ENCODE measurements at regions not wholly inside any gene's neighbourhood (a gene's known extent, or its start where the extent isn't known, plus 50 kb on each side); places are given as distances from the start of the nearest gene placed in this dataset.

- TF ChIP-seq, protein P1, sequence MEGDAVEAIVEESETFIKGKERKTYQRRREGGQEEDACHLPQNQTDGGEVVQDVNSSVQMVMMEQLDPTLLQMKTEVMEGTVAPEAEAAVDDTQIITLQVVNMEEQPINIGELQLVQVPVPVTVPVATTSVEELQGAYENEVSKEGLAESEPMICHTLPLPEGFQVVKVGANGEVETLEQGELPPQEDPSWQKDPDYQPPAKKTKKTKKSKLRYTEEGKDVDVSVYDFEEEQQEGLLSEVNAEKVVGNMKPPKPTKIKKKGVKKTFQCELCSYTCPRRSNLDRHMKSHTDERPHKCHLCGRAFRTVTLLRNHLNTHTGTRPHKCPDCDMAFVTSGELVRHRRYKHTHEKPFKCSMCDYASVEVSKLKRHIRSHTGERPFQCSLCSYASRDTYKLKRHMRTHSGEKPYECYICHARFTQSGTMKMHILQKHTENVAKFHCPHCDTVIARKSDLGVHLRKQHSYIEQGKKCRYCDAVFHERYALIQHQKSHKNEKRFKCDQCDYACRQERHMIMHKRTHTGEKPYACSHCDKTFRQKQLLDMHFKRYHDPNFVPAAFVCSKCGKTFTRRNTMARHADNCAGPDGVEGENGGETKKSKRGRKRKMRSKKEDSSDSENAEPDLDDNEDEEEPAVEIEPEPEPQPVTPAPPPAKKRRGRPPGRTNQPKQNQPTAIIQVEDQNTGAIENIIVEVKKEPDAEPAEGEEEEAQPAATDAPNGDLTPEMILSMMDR (IDR thresholded peaks at IDR 0.05; ENCODE audit: extremely low read depth, insufficient read depth, missing control alignments) = no peak
- in situ Hi-C loops (cut with MboI; ENCODE audit: low pct_unique_long_range_greater_than_20kb, low sequenced_read_pairs, unreplicated experiment) = no loop called here
- DNase-seq (ENCODE audit: low spot score) = no peak
Measured at GRCh38 chr3:3499987-3500386, 299.2 kb upstream of the LRRN1 start.

DNA sequence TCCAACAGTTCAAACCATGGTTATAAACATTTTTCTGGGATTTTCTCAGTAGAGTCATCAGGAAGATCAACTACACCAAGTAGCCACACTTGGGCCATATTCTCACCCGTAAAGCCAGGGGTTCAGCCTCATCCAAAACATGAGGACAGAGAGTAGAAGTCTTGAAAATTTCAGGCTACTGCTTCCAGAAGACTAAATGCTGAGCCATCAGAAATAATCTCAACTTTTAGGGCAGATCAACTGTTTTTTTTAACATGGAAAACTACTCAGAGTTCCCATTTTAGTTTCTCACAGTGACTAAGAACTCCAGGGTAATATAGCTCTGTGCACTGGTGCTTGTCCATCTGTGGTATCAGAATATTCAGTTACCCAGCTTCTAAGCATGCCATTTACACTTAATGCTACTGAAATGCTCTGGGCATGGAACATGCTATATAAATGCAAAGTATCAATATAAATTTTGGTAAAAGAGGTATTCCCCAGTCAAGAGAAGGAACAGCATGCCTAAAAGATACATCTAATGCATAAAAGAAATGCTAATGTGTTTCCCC, 300.1 kb upstream of the LRRN1 start:
- no peak for DNase-seq (ENCODE audit: low spot score)
- TF ChIP-seq, protein P1 (IDR thresholded peaks at IDR 0.05; ENCODE audit: extremely low read depth, insufficient read depth, missing control alignments) = no peak
- in situ Hi-C loops (cut with MboI; ENCODE audit: low pct_unique_long_range_greater_than_20kb, low sequenced_read_pairs, unreplicated experiment) = no loop called here

DNA sequence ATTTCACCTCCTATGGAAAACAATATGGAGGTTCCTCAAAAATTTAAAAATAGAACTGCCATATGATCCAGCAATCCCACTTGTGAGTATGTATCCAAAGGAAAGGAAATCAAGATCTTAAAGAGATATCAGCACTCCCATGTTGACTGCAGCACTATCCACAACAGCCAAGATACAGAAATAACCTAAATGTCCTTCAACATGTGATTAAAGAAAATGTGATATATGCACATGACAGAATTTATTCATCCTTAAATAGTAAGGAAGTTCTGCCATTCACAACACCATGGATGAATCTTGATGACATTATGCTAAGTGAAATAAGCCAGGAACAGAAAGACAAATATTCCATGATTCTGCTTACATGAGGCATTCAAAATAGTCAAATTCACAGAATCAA, 303.6 kb upstream of the LRRN1 start:
- DNase-seq (ENCODE audit: low spot score) = no peak
- in situ Hi-C loops (cut with MboI; ENCODE audit: low pct_unique_long_range_greater_than_20kb, low sequenced_read_pairs, unreplicated experiment) = no loop called here
- TF ChIP-seq, protein P1 (IDR thresholded peaks at IDR 0.05; ENCODE audit: extremely low read depth, insufficient read depth, missing control alignments) = no peak

GRCh38 chr3:3476669-3477068, 297.2 kb upstream of the CRBN start:
- no peak for DNase-seq (ENCODE audit: low spot score)
- in situ Hi-C loops (cut with MboI; ENCODE audit: low pct_unique_long_range_greater_than_20kb, low sequenced_read_pairs, unreplicated experiment) = no loop called here
- TF ChIP-seq, protein P1 (IDR thresholded peaks at IDR 0.05; ENCODE audit: extremely low read depth, insufficient read depth, missing control alignments) = no peak

- no peak for DNase-seq (ENCODE audit: low spot score)
- TF ChIP-seq, protein P1 (IDR thresholded peaks at IDR 0.05; ENCODE audit: extremely low read depth, insufficient read depth, missing control alignments) = no peak
- in situ Hi-C loops (cut with MboI; ENCODE audit: low pct_unique_long_range_greater_than_20kb, low sequenced_read_pairs, unreplicated experiment) = no loop called here
Measured at GRCh38 chr3:3468596-3468995, 289.1 kb upstream of the CRBN start.

DNA sequence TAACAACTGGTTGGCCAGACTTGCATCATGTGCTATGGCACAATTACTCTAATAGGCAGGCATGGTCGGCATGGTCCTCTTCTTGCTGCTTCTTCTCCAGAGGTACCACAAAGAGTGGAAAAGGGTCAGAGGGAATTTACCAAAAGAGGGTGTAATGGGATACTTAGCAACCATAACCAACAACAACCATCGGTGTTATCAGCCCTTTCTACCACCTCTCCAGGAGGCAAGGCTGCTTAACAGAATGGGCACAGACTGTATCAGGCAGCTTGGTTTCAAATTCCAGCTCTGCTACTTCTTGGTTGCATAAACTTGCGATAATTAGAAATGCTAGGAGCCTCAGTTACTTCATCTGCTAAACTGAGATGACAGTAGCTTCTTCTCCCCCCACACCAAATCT, 284.6 kb upstream of the CRBN start:
- DNase-seq (ENCODE audit: low spot score) = no peak
- TF ChIP-seq, protein P1 (IDR thresholded peaks at IDR 0.05; ENCODE audit: extremely low read depth, insufficient read depth, missing control alignments) = no peak
- in situ Hi-C loops (cut with MboI; ENCODE audit: low pct_unique_long_range_greater_than_20kb, low sequenced_read_pairs, unreplicated experiment) = no loop called here

DNA sequence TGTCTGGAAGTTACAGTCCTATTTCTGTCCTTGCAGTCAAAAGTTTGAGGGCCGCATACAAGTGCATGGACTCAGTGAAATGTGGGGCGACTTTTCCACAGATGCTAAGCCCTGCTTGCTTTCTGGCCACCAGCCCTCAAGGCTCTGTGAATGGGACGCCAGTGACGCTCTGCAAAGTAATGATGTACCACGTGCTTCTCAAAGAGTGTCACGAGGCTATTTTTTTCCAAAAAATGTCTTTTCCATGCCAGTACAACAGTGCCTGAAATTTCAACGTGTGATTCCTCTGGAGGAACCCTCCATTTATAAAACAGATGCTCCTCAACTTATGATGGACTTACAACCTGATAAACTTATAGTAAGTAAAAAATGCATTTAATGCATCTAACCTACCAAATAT, 281.8 kb upstream of the CRBN start:
- no peak for DNase-seq (ENCODE audit: low spot score)
- in situ Hi-C loops (cut with MboI; ENCODE audit: low pct_unique_long_range_greater_than_20kb, low sequenced_read_pairs, unreplicated experiment) = no loop called here
- TF ChIP-seq, protein P1 (IDR thresholded peaks at IDR 0.05; ENCODE audit: extremely low read depth, insufficient read depth, missing control alignments) = no peak

All from GM13977 (cell line).